PFSK-1 (cell line): ENCODE measurements at regions not wholly inside any gene's neighbourhood (a gene's known extent, or its start where the extent isn't known, plus 50 kb on each side); places are given as distances from the start of the nearest gene placed in this dataset.

Experiments
- POLR2AphosphoS5 ChIP-seq: IDR thresholded peaks from 2 replicates; pipeline ENCODE4 v1.6.1; 2012; ENCODE audit warnings: low read depth, mild to moderate bottlenecking, control low read depth, low read length, moderate library complexity
- SIN3A ChIP-seq: IDR thresholded peaks from 2 replicates; pipeline ENCODE4 v1.6.1; 2012; ENCODE audit warnings: mild to moderate bottlenecking, low read length, moderate library complexity, borderline replicate concordance; ENCODE audit not compliant: insufficient read depth
- TAF1 ChIP-seq: IDR thresholded peaks from 2 replicates; pipeline ENCODE4 v1.6.1; 2012; ENCODE audit warnings: low read length, control low read depth, borderline replicate concordance; ENCODE audit not compliant: insufficient read depth
- TF ChIP-seq, protein P1 (sequence below), 2 experiments: IDR thresholded peaks; 2 replicates each; pipeline versions ENCODE4 v1.6.1 to v1.8.0; 2011 to 2012; ENCODE audit warnings: low read depth in 2 of 2, low read length in 2 of 2, control low read depth in 1 of 2, inconsistent platforms in 1 of 2, mild to moderate bottlenecking in 1 of 2, moderate library complexity in 1 of 2; ENCODE audit not compliant: insufficient read depth in 1 of 2

DNA sequence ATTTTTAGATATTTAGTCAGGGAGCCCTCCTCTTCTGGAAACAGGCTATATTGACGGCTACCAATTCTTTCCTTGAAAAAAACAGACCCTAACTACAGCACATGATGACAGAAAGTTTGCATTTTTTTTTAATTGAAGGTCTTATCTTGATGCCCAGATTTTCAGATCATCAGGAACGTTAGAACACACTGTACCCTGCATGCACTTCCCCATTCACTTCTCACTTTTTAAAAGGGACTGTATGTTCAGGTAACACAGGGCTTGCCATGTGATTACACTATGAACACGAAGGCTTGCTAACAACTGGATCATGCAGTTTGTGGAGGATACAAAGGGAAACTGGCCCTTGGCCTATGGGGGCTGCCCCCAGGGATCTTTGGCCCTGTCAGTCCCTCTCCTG lies 92.6 kb downstream of the RPS29 start:
- TF ChIP-seq POLR2AphosphoS5 (no peak), SIN3A (no peak), TAF1 (no peak)
- TF ChIP-seq, protein P1, sequence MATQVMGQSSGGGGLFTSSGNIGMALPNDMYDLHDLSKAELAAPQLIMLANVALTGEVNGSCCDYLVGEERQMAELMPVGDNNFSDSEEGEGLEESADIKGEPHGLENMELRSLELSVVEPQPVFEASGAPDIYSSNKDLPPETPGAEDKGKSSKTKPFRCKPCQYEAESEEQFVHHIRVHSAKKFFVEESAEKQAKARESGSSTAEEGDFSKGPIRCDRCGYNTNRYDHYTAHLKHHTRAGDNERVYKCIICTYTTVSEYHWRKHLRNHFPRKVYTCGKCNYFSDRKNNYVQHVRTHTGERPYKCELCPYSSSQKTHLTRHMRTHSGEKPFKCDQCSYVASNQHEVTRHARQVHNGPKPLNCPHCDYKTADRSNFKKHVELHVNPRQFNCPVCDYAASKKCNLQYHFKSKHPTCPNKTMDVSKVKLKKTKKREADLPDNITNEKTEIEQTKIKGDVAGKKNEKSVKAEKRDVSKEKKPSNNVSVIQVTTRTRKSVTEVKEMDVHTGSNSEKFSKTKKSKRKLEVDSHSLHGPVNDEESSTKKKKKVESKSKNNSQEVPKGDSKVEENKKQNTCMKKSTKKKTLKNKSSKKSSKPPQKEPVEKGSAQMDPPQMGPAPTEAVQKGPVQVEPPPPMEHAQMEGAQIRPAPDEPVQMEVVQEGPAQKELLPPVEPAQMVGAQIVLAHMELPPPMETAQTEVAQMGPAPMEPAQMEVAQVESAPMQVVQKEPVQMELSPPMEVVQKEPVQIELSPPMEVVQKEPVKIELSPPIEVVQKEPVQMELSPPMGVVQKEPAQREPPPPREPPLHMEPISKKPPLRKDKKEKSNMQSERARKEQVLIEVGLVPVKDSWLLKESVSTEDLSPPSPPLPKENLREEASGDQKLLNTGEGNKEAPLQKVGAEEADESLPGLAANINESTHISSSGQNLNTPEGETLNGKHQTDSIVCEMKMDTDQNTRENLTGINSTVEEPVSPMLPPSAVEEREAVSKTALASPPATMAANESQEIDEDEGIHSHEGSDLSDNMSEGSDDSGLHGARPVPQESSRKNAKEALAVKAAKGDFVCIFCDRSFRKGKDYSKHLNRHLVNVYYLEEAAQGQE (IDR thresholded peaks at IDR 0.05; ENCODE audit: insufficient read depth in 1 of 2, low read depth in 2 of 2, low read length in 2 of 2): no peak
